ENCODE measurements at regions not wholly inside any gene's neighbourhood (a gene's known extent, or its start where the extent isn't known, plus 50 kb on each side); places are given as distances from the start of the nearest gene placed in this dataset.

- H3K27ac ChIP-seq (ENCODE audit: low read length) = no peak overlapping the region
- DNase-seq = no peak
- WGBS (ENCODE audit: insufficient coverage) = 33% methylated on average over 1 of the region's 1 CpG
- peaks cover 5% of the 10 kb centered on the region for H3K4me1 ChIP-seq (ENCODE audit: control insufficient read depth, insufficient read depth, low read length)
- H3K4me3 ChIP-seq (ENCODE audit: low read length) = no peak overlapping the region
- peaks cover 2% of the 10 kb centered on the region for H3K27me3 ChIP-seq (ENCODE audit: control insufficient read depth, insufficient read depth, low read length)
- H3K9me3 ChIP-seq (replicated peaks; ENCODE audit: control insufficient read depth, low read depth, low read length) = peaks cover 2% of the 10 kb centered on the region
- no peaks in the 10 kb centered on the region for H3K36me3 ChIP-seq (ENCODE audit: control insufficient read depth, insufficient read depth, low read length)
These were observed 317.8 kb downstream of the BUD13 start for GRCh38 chr11:116454951-116455350.

DNA sequence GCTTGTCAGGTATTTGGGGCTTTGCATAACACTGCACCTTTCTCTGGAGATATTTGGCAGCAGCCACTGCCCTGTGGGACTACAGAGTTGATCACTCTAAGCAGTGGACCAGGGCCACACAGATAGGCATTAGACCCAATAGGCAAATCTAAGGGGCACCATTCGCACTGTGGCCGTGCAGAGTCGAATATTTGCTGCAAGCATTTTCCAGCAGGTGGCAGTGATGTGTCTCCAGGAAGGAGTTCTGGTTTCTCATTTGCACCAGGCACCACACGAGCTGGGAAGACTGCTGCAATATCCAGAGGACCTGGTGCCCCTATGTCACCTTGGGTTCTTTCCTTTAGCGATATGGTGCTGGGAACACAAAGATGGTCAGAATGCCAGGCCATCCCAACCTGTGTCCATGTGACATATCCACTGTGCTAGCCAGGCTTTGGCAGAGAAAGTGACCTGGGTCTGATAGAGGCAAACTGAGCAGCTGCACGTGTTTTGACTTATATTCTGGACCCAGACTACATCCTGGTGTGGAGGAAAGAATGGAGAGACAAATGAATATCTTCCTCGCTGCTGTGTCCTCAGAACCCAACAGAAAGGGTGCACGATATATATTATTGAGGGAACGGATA lies 318.7 kb downstream of the BUD13 start:
- Histone ChIP-seq H3K4me1 (ENCODE audit: control insufficient read depth, insufficient read depth, low read length) (peaks cover 2% of the 10 kb centered on the region), H3K27ac (ENCODE audit: low read length) (no peak overlapping the region), H3K36me3 (ENCODE audit: control insufficient read depth, insufficient read depth, low read length) (no peaks in the 10 kb centered on the region), H3K9me3 (replicated peaks; ENCODE audit: control insufficient read depth, low read depth, low read length) (peaks cover 7% of the 10 kb centered on the region), H3K27me3 (ENCODE audit: control insufficient read depth, insufficient read depth, low read length) (no peaks in the 10 kb centered on the region), H3K4me3 (ENCODE audit: low read length) (no peak overlapping the region)
- 24% methylated on average over 5 of the region's 9 CpGs for WGBS (ENCODE audit: insufficient coverage)
- peak; percentile 39 for DNase-seq

GRCh38 chr11:116452461-116452860 lies 320.3 kb downstream of the BUD13 start:
- no peak for DNase-seq
- 52% methylated on average over 2 of the region's 3 CpGs for WGBS (ENCODE audit: insufficient coverage)
- H3K4me3 ChIP-seq (ENCODE audit: low read length) = no peak overlapping the region
- no peak overlapping the region for H3K27ac ChIP-seq (ENCODE audit: low read length)
- H3K36me3 ChIP-seq (ENCODE audit: control insufficient read depth, insufficient read depth, low read length) = no peaks in the 10 kb centered on the region
- H3K9me3 ChIP-seq (replicated peaks; ENCODE audit: control insufficient read depth, low read depth, low read length) = peaks cover 7% of the 10 kb centered on the region
- no peaks in the 10 kb centered on the region for H3K27me3 ChIP-seq (ENCODE audit: control insufficient read depth, insufficient read depth, low read length)
- no peaks in the 10 kb centered on the region for H3K4me1 ChIP-seq (ENCODE audit: control insufficient read depth, insufficient read depth, low read length)

- Histone ChIP-seq H3K9me3 (replicated peaks; ENCODE audit: control insufficient read depth, low read depth, low read length) (peaks cover 7% of the 10 kb centered on the region), H3K36me3 (ENCODE audit: control insufficient read depth, insufficient read depth, low read length) (no peaks in the 10 kb centered on the region), H3K4me1 (ENCODE audit: control insufficient read depth, insufficient read depth, low read length) (no peaks in the 10 kb centered on the region), H3K27me3 (ENCODE audit: control insufficient read depth, insufficient read depth, low read length) (no peaks in the 10 kb centered on the region), H3K4me3 (ENCODE audit: low read length) (no peak overlapping the region), H3K27ac (ENCODE audit: low read length) (no peak overlapping the region)
- no CpG with 5 or more reads among the region's 1 CpG for WGBS (ENCODE audit: insufficient coverage)
- DNase-seq = no peak
These were observed 323.3 kb downstream of the BUD13 start for GRCh38 chr11:116449522-116449921.

DNA sequence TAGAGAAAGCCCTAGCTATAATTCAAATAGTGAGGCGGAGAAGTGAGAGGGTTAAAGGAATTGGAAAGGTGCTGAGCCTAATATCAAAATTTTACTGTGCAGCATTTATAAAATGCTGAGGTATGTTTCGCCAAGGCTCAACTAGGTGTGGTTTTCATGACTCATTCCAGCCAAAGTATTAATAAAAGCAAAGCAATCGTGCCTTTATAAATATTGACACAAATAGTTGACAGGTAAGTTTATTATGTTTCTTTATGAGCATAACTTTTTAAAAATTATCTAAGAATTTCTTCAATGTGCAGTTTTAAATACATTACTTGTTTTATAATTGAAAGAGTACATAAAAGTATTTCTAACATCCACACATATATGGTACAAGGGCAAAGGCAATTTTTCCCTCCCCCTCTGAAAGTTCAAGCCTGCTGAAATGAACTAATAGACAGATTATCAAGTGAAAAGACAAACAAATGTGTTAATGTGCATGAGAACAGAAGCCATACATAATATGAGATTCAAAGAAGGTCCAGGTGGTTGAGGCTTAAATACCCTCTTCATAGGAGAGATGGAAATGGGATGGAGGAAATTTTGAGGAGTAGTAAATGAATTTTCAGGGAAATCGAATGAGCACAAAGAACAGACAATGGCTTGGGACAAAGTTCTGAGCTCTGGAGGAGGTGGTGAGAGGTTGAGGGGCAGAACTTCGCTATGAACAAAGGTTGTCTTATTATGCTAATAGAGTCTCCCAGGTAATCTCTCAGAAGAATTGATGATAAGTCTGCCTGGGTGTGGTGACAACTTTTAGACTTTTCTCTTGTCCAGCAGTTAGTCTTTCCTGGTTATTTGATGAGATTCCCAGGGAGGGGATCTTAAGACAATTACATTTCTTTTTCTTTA lies 326.5 kb downstream of the BUD13 start:
- Histone ChIP-seq H3K27me3 (ENCODE audit: control insufficient read depth, insufficient read depth, low read length) (peaks cover 2% of the 10 kb centered on the region), H3K27ac (ENCODE audit: low read length) (no peak overlapping the region), H3K4me3 (ENCODE audit: low read length) (no peak overlapping the region), H3K9me3 (replicated peaks; ENCODE audit: control insufficient read depth, low read depth, low read length) (peaks cover 5% of the 10 kb centered on the region), H3K4me1 (ENCODE audit: control insufficient read depth, insufficient read depth, low read length) (no peaks in the 10 kb centered on the region), H3K36me3 (ENCODE audit: control insufficient read depth, insufficient read depth, low read length) (no peaks in the 10 kb centered on the region)
- DNase-seq = no peak
- 71% methylated on average over 2 of the region's 5 CpGs for WGBS (ENCODE audit: insufficient coverage)

DNA sequence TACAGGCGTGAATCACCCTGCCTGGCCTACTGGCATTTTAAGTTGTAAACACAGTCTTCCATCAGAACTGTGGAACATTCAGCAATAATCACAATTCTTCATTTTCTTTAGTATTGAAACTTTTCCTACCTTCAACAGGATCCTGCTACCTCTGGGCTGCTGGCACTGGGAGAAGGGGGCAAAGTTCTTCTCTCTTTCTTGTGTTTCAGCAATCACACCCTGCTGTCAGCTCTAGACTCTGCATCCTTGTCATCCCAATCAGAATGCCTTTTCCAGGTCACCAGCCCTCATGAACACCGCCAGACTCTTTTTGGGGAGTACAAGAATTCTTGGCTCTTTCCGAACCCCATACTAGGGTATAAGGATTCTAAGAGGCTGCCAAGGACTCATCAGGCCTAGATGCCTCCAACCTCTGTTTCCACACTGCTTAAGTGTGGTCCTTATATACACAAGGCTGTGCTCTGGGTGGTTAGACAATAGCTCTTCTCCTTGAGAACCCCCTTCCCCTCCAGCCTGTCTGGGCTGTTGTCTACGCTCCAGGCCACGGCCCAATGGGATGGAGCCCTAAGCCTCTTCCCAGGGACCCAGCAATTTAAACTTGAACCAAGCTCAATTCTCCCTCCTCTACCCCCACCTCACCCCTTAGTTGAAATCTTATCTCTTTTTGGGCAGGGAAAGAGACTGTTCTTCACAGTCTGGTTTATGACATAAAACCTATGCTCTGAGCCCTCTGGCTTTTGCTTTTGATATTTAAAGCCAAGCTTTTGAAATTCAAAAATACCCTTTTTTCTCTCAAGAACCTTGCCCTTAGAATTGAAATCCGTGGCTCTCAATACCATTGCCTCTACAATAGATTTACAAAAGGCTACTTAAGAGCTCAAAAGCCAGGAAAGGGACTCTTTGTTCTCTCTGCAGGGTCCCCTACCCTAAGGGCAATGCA lies 327.4 kb downstream of the BUD13 start:
- no peaks in the 10 kb centered on the region for H3K4me1 ChIP-seq (ENCODE audit: control insufficient read depth, insufficient read depth, low read length)
- DNase-seq = no peak
- H3K4me3 ChIP-seq (ENCODE audit: low read length) = no peak overlapping the region
- no peaks in the 10 kb centered on the region for H3K36me3 ChIP-seq (ENCODE audit: control insufficient read depth, insufficient read depth, low read length)
- H3K27ac ChIP-seq (ENCODE audit: low read length) = no peak overlapping the region
- peaks cover 8% of the 10 kb centered on the region for H3K9me3 ChIP-seq (replicated peaks; ENCODE audit: control insufficient read depth, low read depth, low read length)
- 50% methylated on average over 2 of the region's 6 CpGs for WGBS (ENCODE audit: insufficient coverage)
- peaks cover 2% of the 10 kb centered on the region for H3K27me3 ChIP-seq (ENCODE audit: control insufficient read depth, insufficient read depth, low read length)

DNA sequence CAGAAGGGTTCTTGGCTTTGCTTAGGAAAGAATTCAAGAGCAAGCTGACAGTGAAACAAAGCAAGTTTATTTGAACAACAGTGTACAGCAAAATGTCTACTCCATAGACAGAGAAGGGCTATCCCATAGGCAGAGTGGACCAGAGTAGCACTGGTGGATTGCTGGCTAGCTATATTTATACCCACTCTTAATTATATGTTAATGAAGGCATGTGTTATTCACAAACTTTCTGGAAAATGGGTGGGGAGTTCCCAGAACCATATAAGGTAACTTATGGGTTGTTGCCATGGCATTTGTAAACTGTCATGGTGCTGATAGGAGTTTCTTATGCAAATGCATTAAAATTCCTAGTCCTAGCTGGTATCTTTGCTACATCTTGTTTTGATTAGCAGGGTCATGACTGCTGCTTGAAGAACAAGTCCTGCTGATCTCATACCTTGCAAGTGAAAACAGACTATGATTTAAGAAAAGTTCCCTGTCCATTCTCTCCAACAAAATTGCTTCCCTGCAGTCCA lies 330.5 kb downstream of the BUD13 start:
- H3K27me3 ChIP-seq (ENCODE audit: control insufficient read depth, insufficient read depth, low read length) = peaks cover 2% of the 10 kb centered on the region
- H3K9me3 ChIP-seq (replicated peaks; ENCODE audit: control insufficient read depth, low read depth, low read length) = peaks cover 3% of the 10 kb centered on the region
- no peak overlapping the region for H3K4me3 ChIP-seq (ENCODE audit: low read length)
- no peaks in the 10 kb centered on the region for H3K36me3 ChIP-seq (ENCODE audit: control insufficient read depth, insufficient read depth, low read length)
- H3K4me1 ChIP-seq (ENCODE audit: control insufficient read depth, insufficient read depth, low read length) = no peaks in the 10 kb centered on the region
- DNase-seq = no peak
- no peak overlapping the region for H3K27ac ChIP-seq (ENCODE audit: low read length)

DNA sequence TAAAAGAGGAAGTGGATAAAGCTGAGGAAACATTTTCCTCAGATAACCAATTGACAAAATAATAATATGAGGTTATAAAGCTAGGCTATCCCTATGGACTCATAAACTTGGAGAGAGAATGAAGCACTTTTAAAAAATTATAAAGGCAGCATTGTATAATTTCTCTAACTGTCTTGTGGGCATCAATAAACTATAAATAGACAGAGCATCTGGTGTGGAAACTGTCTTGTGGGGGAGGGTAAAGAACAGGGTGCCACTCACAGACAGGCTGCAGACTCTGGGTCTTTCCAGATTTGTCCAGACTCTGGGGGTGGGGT lies 333.5 kb downstream of the BUD13 start:
- Histone ChIP-seq H3K4me3 (ENCODE audit: low read length) (no peak overlapping the region), H3K36me3 (ENCODE audit: control insufficient read depth, insufficient read depth, low read length) (no peaks in the 10 kb centered on the region), H3K27me3 (ENCODE audit: control insufficient read depth, insufficient read depth, low read length) (peaks cover 3% of the 10 kb centered on the region), H3K9me3 (replicated peaks; ENCODE audit: control insufficient read depth, low read depth, low read length) (peaks cover 3% of the 10 kb centered on the region), H3K4me1 (ENCODE audit: control insufficient read depth, insufficient read depth, low read length) (no peaks in the 10 kb centered on the region), H3K27ac (ENCODE audit: low read length) (no peak overlapping the region)
- DNase-seq = no peak

DNA sequence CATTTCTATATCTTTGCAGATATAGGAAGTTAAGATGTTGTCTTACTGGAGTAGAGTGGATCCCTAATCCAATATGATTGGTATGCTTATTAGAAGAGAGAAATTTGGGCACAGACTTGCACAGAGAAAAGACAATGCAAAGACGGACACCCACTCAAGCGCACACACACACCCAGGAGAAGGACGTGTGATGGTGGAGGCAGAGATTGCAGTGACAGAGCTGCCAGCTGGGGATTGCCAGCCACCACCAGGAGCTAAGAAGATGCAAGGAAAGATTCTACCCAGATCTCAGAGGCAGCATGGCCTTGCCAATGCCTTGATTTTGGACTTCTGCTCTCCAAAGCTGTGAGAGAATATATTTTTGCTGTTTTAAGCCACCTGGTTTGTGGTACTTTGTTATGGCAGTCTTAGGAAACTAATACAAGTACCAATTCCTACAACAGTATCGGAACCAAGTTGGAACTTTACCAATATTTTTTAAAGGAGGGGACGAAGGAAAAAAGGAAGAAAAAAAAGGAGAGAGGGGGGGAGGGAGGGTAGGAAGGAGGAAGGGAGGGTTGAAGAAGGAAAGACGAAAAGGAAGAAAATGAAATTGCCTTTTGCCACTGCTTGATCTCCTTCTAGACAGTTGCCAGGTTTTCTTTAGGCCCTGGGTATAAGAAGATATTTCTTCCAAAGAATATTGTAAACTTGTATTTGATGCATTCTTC lies 334.0 kb downstream of the BUD13 start:
- Histone ChIP-seq H3K36me3 (ENCODE audit: control insufficient read depth, insufficient read depth, low read length) (no peaks in the 10 kb centered on the region), H3K27ac (ENCODE audit: low read length) (no peak overlapping the region), H3K4me1 (ENCODE audit: control insufficient read depth, insufficient read depth, low read length) (no peaks in the 10 kb centered on the region), H3K9me3 (replicated peaks; ENCODE audit: control insufficient read depth, low read depth, low read length) (peaks cover 3% of the 10 kb centered on the region), H3K4me3 (ENCODE audit: low read length) (no peak overlapping the region), H3K27me3 (ENCODE audit: control insufficient read depth, insufficient read depth, low read length) (peaks cover 6% of the 10 kb centered on the region)
- DNase-seq = no peak
- WGBS (ENCODE audit: insufficient coverage) = 60% methylated on average over 1 of the region's 6 CpGs

Measured in muscle of leg (tissue), 3 donors.